ENCODE measurements at regions not wholly inside any gene's neighbourhood (a gene's known extent, or its start where the extent isn't known, plus 50 kb on each side); places are given as distances from the start of the nearest gene placed in this dataset.

GRCh38 chr20:24289737-24290481, 179.5 kb upstream of the SYNDIG1 start:
- H3K4me1 Mint-ChIP-seq (ENCODE audit: low read depth, unreplicated experiment) = no peaks in the 10 kb centered on the region
- no peak overlapping the region for H3K27ac Mint-ChIP-seq (ENCODE audit: unreplicated experiment)
- intact Hi-C loops (cut with micrococcal nuclease; ENCODE audit: unreplicated experiment) = no loop called here
- no peak for DNase-seq
- H3K9me3 Mint-ChIP-seq (ENCODE audit: low read depth, unreplicated experiment) = no peaks in the 10 kb centered on the region
- no peak for TF ChIP-seq CTCF (IDR thresholded peaks at IDR 0.05; ENCODE audit: unreplicated experiment)
- CTCF ChIA-PET = no interaction called here
- no peaks in the 10 kb centered on the region for H3K27me3 Mint-ChIP-seq (ENCODE audit: unreplicated experiment)
- no TSS peak for BruUV-seq (replicated peaks)
- H3K4me3 Mint-ChIP-seq (ENCODE audit: low read depth, unreplicated experiment) = no peak overlapping the region
- no peaks in the 10 kb centered on the region for H3K36me3 Mint-ChIP-seq (ENCODE audit: insufficient read depth, unreplicated experiment)

DNA sequence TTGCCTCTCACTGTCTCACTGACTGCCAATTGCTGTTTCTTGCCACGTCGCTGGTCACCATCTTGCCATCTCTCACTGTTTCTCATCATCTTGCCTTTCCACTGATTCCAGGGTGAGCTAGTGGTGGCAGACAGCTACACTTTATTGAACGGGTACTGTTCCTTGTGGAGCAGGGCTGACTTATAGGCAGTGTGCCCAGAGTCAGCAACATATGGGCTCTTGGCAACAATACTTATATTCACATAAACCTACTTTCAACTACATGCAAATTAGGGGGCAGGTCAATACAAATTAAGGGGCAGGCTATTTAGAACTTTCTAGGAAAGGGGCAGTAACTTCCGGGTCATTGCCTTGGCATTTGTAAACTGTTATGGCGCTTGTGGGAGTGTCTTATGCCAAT, 186.2 kb upstream of the SYNDIG1 start:
- BruUV-seq (replicated peaks) = no TSS peak
- Mint-ChIP-seq H3K4me1 (ENCODE audit: low read depth, unreplicated experiment) (no peaks in the 10 kb centered on the region), H3K4me3 (ENCODE audit: low read depth, unreplicated experiment) (no peak overlapping the region), H3K27me3 (ENCODE audit: unreplicated experiment) (peaks cover 11% of the 10 kb centered on the region), H3K36me3 (ENCODE audit: insufficient read depth, unreplicated experiment) (no peaks in the 10 kb centered on the region), H3K27ac (ENCODE audit: unreplicated experiment) (no peak overlapping the region), H3K9me3 (ENCODE audit: low read depth, unreplicated experiment) (peaks cover 3% of the 10 kb centered on the region)
- intact Hi-C loops (cut with micrococcal nuclease; ENCODE audit: unreplicated experiment) = no loop called here
- CTCF ChIA-PET = no interaction called here
- DNase-seq = no peak
- no peak for TF ChIP-seq CTCF (IDR thresholded peaks at IDR 0.05; ENCODE audit: unreplicated experiment)

GRCh38 chr20:24277196-24277595, 192.2 kb upstream of the SYNDIG1 start:
- CTCF ChIA-PET = no interaction called here
- BruUV-seq (replicated peaks) = no TSS peak
- TF ChIP-seq CTCF (IDR thresholded peaks at IDR 0.05; ENCODE audit: unreplicated experiment) = no peak
- Mint-ChIP-seq H3K27ac (ENCODE audit: unreplicated experiment) (no peak overlapping the region), H3K4me1 (ENCODE audit: low read depth, unreplicated experiment) (no peaks in the 10 kb centered on the region), H3K36me3 (ENCODE audit: insufficient read depth, unreplicated experiment) (no peaks in the 10 kb centered on the region), H3K4me3 (ENCODE audit: low read depth, unreplicated experiment) (no peak overlapping the region), H3K27me3 (ENCODE audit: unreplicated experiment) (peaks cover 14% of the 10 kb centered on the region), H3K9me3 (ENCODE audit: low read depth, unreplicated experiment) (no peaks in the 10 kb centered on the region)
- intact Hi-C loops (cut with micrococcal nuclease; ENCODE audit: unreplicated experiment) = no loop called here
- no peak for DNase-seq

DNA sequence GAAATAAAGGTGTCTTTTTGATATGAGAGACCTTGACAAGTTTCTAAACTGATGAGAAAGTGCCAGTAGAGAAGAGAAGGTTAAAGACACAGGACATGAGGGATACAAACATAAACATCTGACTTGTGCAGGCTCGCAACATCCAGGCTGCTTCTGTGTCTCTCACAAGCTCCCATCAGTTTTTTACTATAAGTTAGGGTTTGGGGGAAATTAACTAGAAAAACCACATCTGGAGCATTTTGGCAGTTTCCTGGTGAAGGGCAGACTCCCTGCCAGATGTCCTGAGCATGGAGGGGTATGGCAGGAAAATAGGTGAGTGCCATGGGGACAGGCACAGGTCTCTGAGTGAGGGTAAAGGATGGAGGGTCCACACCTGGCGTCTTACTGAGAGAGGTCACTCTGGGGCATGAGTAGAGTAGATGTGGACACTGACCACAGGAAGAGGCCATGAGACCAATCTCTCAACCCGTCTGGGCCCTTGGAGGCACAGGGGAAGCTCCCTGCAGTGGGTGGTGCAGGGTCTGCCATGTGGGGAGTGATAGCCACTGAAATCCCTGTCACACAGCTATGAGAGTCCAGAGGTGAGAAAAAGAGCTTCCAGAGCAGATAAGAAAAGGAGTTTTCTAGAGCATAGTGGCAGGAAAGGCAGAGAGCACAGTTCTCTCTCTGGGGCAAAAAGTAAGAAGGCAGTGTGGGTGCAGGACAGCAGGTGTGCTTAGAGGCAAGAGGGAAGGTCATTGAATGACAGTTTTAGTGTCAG, 193.3 kb upstream of the SYNDIG1 start:
- DNase-seq = no peak
- Mint-ChIP-seq H3K9me3 (ENCODE audit: low read depth, unreplicated experiment) (no peaks in the 10 kb centered on the region), H3K27me3 (ENCODE audit: unreplicated experiment) (peaks cover 14% of the 10 kb centered on the region), H3K27ac (ENCODE audit: unreplicated experiment) (no peak overlapping the region), H3K36me3 (ENCODE audit: insufficient read depth, unreplicated experiment) (no peaks in the 10 kb centered on the region), H3K4me1 (ENCODE audit: low read depth, unreplicated experiment) (no peaks in the 10 kb centered on the region), H3K4me3 (ENCODE audit: low read depth, unreplicated experiment) (no peak overlapping the region)
- BruUV-seq (replicated peaks) = no TSS peak
- CTCF ChIA-PET = no interaction called here
- no peak for TF ChIP-seq CTCF (IDR thresholded peaks at IDR 0.05; ENCODE audit: unreplicated experiment)
- intact Hi-C loops (cut with micrococcal nuclease; ENCODE audit: unreplicated experiment) = no loop called here
